ENCODE measurements at regions not wholly inside any gene's neighbourhood (a gene's known extent, or its start where the extent isn't known, plus 50 kb on each side); places are given as distances from the start of the nearest gene placed in this dataset.

DNA sequence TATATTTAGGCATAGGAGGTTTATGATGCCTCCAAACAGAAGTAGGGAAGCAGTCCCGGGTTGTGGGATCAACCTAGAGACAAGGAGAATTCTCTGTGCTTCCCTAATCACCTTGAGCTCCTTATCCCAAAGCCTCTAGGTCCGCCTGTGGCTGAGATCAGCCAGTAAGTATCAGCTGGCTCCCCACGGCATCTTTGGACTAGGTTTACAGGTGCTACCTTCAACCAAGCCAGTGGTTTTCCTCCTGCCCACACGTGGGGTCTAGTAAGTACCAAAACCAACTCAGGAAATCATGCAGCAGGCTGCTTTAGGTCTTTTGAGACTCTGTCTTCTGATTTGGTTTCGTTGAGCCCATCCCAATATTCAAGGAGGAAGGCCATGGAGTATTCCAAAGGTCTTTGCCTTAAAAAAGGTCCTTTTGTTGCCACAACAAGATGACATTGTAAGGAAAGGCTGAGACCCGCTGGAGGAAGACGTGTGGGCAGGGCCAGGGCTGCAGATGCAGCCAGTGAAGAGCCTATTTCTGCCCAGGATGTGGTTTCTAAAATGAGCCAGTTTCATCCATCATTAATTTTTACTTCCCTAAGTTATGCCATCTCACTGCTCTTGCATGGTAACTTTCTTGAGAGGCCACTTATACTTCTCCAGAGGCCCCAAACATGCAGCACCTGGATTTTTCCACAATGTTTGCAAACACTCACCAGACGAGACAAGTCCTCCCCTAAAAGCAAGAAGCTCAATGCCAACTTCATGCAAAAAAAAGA lies 248.7 kb downstream of the RNF152 start:
- Histone ChIP-seq H3K27ac (no peak overlapping the region), H3K9me3 (no peaks in the 10 kb centered on the region), H3K36me3 (no peaks in the 10 kb centered on the region), H3K4me1 (no peaks in the 10 kb centered on the region), H3K27me3 (no peaks in the 10 kb centered on the region), H3K4me3 (replicated peaks in 1 of 3) (no peak overlapping the region)
- 65 to 74% methylated on average over 8 of the region's 8 CpGs for WGBS, 2 donors
- no peak for DNase-seq
- intact Hi-C loops (cut with DNase I): no loop called here
- TF ChIP-seq POLR2A (IDR thresholded peaks at IDR 0.05): no peak
- TF ChIP-seq, protein P1, sequence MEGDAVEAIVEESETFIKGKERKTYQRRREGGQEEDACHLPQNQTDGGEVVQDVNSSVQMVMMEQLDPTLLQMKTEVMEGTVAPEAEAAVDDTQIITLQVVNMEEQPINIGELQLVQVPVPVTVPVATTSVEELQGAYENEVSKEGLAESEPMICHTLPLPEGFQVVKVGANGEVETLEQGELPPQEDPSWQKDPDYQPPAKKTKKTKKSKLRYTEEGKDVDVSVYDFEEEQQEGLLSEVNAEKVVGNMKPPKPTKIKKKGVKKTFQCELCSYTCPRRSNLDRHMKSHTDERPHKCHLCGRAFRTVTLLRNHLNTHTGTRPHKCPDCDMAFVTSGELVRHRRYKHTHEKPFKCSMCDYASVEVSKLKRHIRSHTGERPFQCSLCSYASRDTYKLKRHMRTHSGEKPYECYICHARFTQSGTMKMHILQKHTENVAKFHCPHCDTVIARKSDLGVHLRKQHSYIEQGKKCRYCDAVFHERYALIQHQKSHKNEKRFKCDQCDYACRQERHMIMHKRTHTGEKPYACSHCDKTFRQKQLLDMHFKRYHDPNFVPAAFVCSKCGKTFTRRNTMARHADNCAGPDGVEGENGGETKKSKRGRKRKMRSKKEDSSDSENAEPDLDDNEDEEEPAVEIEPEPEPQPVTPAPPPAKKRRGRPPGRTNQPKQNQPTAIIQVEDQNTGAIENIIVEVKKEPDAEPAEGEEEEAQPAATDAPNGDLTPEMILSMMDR (IDR thresholded peaks at IDR 0.05): no peak

DNA sequence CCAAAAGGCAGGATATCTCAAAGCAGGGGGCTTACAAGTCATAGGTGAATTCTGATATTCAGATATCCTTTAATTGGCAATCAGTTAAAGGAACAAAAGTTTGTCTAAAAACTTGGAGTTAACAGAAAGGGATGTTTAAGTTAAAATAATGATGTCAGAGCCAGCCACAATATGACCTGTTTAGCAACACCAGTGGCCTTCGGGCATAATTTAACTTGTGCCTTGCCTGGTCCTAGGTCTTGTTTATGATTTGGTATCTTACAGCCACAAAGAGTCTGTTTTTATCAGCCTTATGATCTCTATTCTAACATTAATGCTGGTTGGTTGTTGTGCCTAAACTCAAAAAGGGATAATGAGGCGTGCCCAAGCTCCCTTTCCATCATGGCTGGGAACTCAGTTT lies 252.9 kb downstream of the RNF152 start:
- Histone ChIP-seq H3K27ac (no peak overlapping the region), H3K9me3 (no peaks in the 10 kb centered on the region), H3K27me3 (no peaks in the 10 kb centered on the region), H3K4me3 (replicated peaks in 1 of 3) (no peak overlapping the region), H3K4me1 (peaks cover 31 to 32% of the 10 kb centered on the region in 2 donors), H3K36me3 (no peaks in the 10 kb centered on the region)
- 92 to 96% methylated on average over 2 of the region's 2 CpGs for WGBS, 2 donors
- DNase-seq: no peak
- intact Hi-C loops (cut with DNase I): loop anchor here (10.0 kb wide), 1 partner anchor 55 kb away; no protein-coding TSS in a partner anchor
- no peak for TF ChIP-seq POLR2A (IDR thresholded peaks at IDR 0.05)
- TF ChIP-seq, protein P1 (IDR thresholded peaks at IDR 0.05): no peak

DNA sequence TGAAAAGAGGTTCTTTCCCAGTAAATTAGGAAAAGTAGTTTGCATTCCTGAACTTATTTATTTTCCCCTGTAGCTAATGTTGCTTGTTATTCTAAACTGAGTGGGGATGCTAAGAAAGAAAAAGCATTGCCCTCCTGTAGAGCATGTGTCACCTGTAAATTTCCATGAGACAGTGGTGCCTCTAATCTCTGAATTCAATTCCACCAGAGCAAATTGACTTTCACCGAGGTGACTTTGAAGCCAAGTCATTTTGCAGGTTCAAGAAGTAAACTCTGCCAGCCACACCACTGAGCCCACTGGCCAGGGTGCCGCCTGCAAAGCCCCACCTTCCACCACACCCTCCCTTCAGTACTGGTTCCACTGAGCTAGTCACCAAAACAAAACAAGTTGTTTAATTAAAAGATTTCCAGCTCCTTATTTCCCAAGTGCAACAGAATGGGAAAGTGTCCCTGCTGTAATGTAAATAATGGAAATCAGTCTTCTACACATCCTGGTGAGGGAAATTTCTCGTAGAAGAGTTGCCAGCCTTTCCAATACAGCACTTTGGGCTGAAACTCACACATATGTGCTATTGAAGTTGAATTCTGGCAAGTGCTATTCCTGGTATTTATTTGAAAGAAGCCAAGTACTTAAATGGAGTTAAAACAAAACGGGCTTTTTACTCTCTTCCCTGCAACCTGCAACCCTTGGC lies 254.8 kb downstream of the RNF152 start:
- Histone ChIP-seq H3K27ac (peak overlapping the region; percentile 3 to 69 (median 37)), H3K4me1 (peaks cover 31 to 32% of the 10 kb centered on the region in 2 donors), H3K4me3 (replicated peaks in 1 of 3) (no peak overlapping the region), H3K9me3 (no peaks in the 10 kb centered on the region), H3K36me3 (no peaks in the 10 kb centered on the region), H3K27me3 (no peaks in the 10 kb centered on the region)
- intact Hi-C loops (cut with DNase I): loop anchor here (10.0 kb wide), 1 partner anchor 53 kb away; no protein-coding TSS in a partner anchor
- TF ChIP-seq POLR2A (IDR thresholded peaks at IDR 0.05): no peak
- TF ChIP-seq, protein P1 (IDR thresholded peaks at IDR 0.05): no peak
- WGBS, 2 donors: 25 to 43% methylated on average over 4 of the region's 4 CpGs
- DNase-seq: peak; percentile 31 to 48

GRCh38 chr18:61637319-61637718 lies 255.5 kb downstream of the RNF152 start:
- H3K27me3 ChIP-seq: no peaks in the 10 kb centered on the region
- H3K27ac ChIP-seq: peak overlapping the region; percentile 32 to 69 (median 68)
- peak; percentile 72 to 73 for DNase-seq
- WGBS, 2 donors: 44 to 50% methylated on average over 6 to 8 of the region's 8 CpGs
- no peaks in the 10 kb centered on the region for H3K36me3 ChIP-seq
- TF ChIP-seq, protein P1 (IDR thresholded peaks at IDR 0.05): peak in 1 of 6 experiments; percentile 17
- no peak for TF ChIP-seq POLR2A (IDR thresholded peaks at IDR 0.05)
- H3K9me3 ChIP-seq: no peaks in the 10 kb centered on the region
- H3K4me3 ChIP-seq (replicated peaks in 1 of 3): no peak overlapping the region
- H3K4me1 ChIP-seq: peaks cover 31 to 32% of the 10 kb centered on the region in 2 donors
- intact Hi-C loops (cut with DNase I): loop anchor here (10.0 kb wide), 1 partner anchor 53 kb away; no protein-coding TSS in a partner anchor
